Gastroesophageal sphincter (tissue), 4 donors: ENCODE measurements at regions not wholly inside any gene's neighbourhood (a gene's known extent, or its start where the extent isn't known, plus 50 kb on each side); places are given as distances from the start of the nearest gene placed in this dataset.

ENCODE experiments used
- ATAC-seq: fragments of 150-250 bp; one replicate; pipeline ENCODE4 v1.9.1; 2016; ENCODE audit warnings: mild to moderate bottlenecking, moderate library complexity
- H3K27ac ChIP-seq, 4 donors: fragments of 200-600 bp; sonication (generic) in 3 of 4; 1 replicate in 3 of 4; 2 replicates in 1 of 4; pipeline ENCODE4 v1.5.1; 2016 to 2019
- H3K27me3 ChIP-seq: fragments of 200-600 bp; sonication (generic); one replicate; pipeline ENCODE4 v1.5.1; 2019
- H3K36me3 ChIP-seq, 2 donors: fragments of 200-600 bp; sonication (generic); one replicate each; pipeline ENCODE4 v1.5.1; 2019; ENCODE audit warnings: control low read depth in 1 of 2
- H3K4me1 ChIP-seq, 3 donors: fragments of 200-600 bp; sonication (generic); 1 replicate in 2 of 3; 2 replicates in 1 of 3; pipeline ENCODE4 v1.5.1; 2016 to 2019; ENCODE audit warnings: control low read depth in 2 of 3
- H3K4me3 ChIP-seq, 2 donors: fragments of 200-600 bp; sonication (generic); one replicate each; pipeline ENCODE4 v1.5.1; 2019; ENCODE audit warnings: mild to moderate bottlenecking in 1 of 2, moderate library complexity in 1 of 2
- H3K9me3 ChIP-seq, 3 donors: fragments of 200-600 bp; sonication (generic); one replicate each; pipeline ENCODE4 v1.5.1; 2017 to 2019; ENCODE audit warnings: control low read depth in 2 of 3
- CTCF ChIP-seq, 4 experiments: fragments of 200-600 bp in 2 of 4; fragments of 450-650 bp in 2 of 4; sonication (generic) in 1 of 4; IDR thresholded peaks; one replicate each; pipeline ENCODE4 v1.5.1; 2017 to 2019; ENCODE audit warnings: antibody characterized with exemption in 4 of 4, mild to moderate bottlenecking in 2 of 4, moderate library complexity in 2 of 4
- EP300 ChIP-seq: sonication (generic); formaldehyde crosslinking; IDR thresholded peaks from one replicate; pipeline ENCODE4 v1.6.1; 2017; ENCODE audit warnings: antibody characterized with exemption, mild to moderate bottlenecking
- POLR2A ChIP-seq, 2 donors: fragments of 450-650 bp; IDR thresholded peaks; one replicate each; pipeline ENCODE4 v1.6.1; 2017; ENCODE audit warnings: antibody characterized with exemption in 2 of 2, mild to moderate bottlenecking in 2 of 2, moderate library complexity in 1 of 2
- POLR2AphosphoS5 ChIP-seq: sonication (generic); formaldehyde crosslinking; IDR thresholded peaks from one replicate; pipeline ENCODE4 v1.6.1; 2017; ENCODE audit warnings: antibody characterized with exemption
- WGBS, 2 donors: methylation state at CpG; one replicate each; pipeline ENCODE4 v1.1.5; 2018; ENCODE audit warnings: low coverage in 1 of 2; 5-methylcytosine and 5-hydroxymethylcytosine counted together

GRCh38 chr10:117729156-117729555, 186.6 kb downstream of the EMX2 start:
- 90 to 100% methylated on average over 1 to 2 of the region's 4 CpGs for WGBS, 2 donors
- H3K9me3 ChIP-seq: no peaks in the 10 kb centered on the region
- H3K27me3 ChIP-seq: peaks cover 52% of the 10 kb centered on the region
- no peak overlapping the region for H3K4me3 ChIP-seq
- no peaks in the 10 kb centered on the region for H3K4me1 ChIP-seq
- no peak for ATAC-seq
- no peak overlapping the region for H3K27ac ChIP-seq
- no peak for TF ChIP-seq POLR2A (IDR thresholded peaks at IDR 0.05)
- TF ChIP-seq POLR2AphosphoS5: no peak
- no peak for TF ChIP-seq EP300
- TF ChIP-seq CTCF (IDR thresholded peaks at IDR 0.05): no peak
- H3K36me3 ChIP-seq: no peaks in the 10 kb centered on the region

DNA sequence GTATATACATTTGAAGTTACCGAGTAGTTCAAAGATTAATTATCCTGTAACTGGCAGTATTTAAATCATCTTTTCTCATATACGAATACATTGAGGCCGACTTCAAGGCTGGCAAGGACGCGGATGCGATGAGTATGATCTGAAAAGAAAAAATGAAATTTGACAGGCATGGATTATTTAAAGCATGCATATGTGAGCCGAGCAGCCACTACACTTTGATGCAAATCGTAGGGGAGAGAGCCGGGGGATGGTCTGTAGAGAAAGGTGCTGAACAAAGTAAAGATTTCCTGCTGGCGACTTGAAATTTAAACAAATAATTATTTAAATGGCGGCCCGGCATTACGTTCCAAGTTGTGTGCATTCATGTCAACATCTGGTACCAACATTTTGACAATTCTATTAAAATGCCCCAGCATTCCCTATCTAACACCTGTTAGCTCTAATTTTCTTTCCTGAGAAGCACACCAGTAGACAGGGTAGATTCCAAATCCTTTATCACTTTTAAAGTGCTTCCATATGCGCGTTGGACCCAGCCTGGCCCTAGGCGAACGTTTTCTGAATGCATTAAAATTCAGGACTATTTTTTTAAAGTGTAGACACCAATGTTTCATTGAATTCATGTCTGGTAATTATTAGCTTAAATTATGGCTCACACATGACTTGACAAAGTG, 188.7 kb downstream of the EMX2 start:
- 39 to 51% methylated on average over 17 of the region's 17 CpGs for WGBS, 2 donors
- TF ChIP-seq POLR2A (IDR thresholded peaks at IDR 0.05) (no peak), EP300 (no peak), POLR2AphosphoS5 (no peak), CTCF (IDR thresholded peaks at IDR 0.05) (no peak)
- Histone ChIP-seq H3K36me3 (no peaks in the 10 kb centered on the region), H3K9me3 (no peaks in the 10 kb centered on the region), H3K4me1 (peaks cover 0 to 3% (median 0%) of the 10 kb centered on the region in 3 donors), H3K27ac (no peak overlapping the region), H3K4me3 (no peak overlapping the region), H3K27me3 (peaks cover 73% of the 10 kb centered on the region)
- no peak for ATAC-seq

DNA sequence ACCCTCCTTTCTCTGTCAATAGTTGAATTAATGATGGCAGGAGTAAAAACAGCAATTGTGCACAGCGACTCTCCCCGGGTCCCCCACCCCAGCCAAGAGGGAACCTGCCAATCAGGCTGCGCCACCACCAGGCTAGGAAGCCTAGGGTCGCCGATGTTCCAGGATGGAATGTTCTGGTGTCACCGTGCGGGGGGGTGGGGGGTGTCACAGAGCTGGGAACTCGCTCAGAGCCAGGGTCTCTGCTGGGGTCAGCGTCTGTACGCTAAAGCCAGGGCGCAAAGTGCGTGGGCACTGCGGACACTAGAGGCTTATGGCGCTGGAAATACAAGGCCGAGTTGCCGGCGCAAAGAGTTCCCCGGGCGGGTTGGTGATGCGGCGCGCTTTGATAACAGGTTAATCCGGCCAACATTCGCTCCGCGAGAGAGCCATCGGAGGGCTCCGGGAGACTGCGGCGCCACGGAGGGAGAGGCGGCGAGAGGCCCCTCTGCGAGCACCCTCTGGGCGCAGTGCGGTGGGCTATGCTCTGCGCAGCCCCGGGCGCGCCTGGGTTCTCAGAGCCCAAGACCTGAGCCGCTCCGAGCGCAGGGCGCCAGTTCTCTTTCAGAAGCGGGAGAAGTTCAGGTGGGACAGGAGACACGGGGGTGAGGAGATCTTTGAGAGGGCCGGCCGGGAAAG, 192.3 kb downstream of the EMX2 start:
- TF ChIP-seq POLR2AphosphoS5: no peak
- TF ChIP-seq CTCF (IDR thresholded peaks at IDR 0.05): no peak
- no peak for TF ChIP-seq EP300
- TF ChIP-seq POLR2A (IDR thresholded peaks at IDR 0.05): no peak
- peaks cover 0 to 3% (median 0%) of the 10 kb centered on the region in 3 donors for H3K4me1 ChIP-seq
- H3K9me3 ChIP-seq: no peaks in the 10 kb centered on the region
- WGBS, 2 donors: 0% methylated on average over 2 of the region's 48 CpGs
- no peak overlapping the region for H3K27ac ChIP-seq
- H3K36me3 ChIP-seq: no peaks in the 10 kb centered on the region
- peaks cover 61% of the 10 kb centered on the region for H3K27me3 ChIP-seq
- ATAC-seq: no peak
- H3K4me3 ChIP-seq: no peak overlapping the region

- WGBS, 2 donors: 40 to 100% methylated on average over 1 of the region's 7 CpGs
- peaks cover 48% of the 10 kb centered on the region for H3K27me3 ChIP-seq
- no peak for ATAC-seq
- H3K36me3 ChIP-seq: no peaks in the 10 kb centered on the region
- H3K4me1 ChIP-seq: peaks cover 0 to 3% (median 0%) of the 10 kb centered on the region in 3 donors
- TF ChIP-seq POLR2A (IDR thresholded peaks at IDR 0.05): no peak
- TF ChIP-seq POLR2AphosphoS5: no peak
- TF ChIP-seq EP300: no peak
- TF ChIP-seq CTCF (IDR thresholded peaks at IDR 0.05): no peak
- H3K4me3 ChIP-seq: no peak overlapping the region
- H3K27ac ChIP-seq: no peak overlapping the region
- H3K9me3 ChIP-seq: no peaks in the 10 kb centered on the region
These were observed 194.1 kb downstream of the EMX2 start for GRCh38 chr10:117736655-117737054.

DNA sequence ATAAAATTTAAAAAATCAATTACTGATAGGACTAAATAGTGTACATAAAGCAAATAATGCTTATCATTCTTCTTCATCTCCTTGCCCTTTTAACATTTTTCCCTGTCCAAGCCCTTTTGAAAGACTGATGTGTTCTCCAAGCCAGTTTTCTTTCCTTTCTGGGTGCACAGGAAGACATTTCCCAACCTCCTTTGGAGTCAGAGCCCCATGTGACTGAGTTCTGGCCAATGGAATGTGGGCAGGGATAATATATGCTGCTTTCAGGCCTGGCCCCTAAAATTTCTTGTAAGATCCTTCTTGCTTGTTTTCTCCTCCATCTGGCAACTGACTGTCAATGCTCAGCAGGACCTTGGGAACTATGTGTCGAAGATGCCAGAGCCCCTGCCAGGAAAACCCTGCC, 197.5 kb downstream of the EMX2 start:
- no peak for TF ChIP-seq EP300
- TF ChIP-seq CTCF (IDR thresholded peaks at IDR 0.05): no peak
- TF ChIP-seq POLR2A (IDR thresholded peaks at IDR 0.05): no peak
- no peak for TF ChIP-seq POLR2AphosphoS5
- H3K36me3 ChIP-seq: no peaks in the 10 kb centered on the region
- no peaks in the 10 kb centered on the region for H3K9me3 ChIP-seq
- H3K27ac ChIP-seq: no peak overlapping the region
- H3K4me3 ChIP-seq: no peak overlapping the region
- WGBS, 2 donors: 78% methylated on average over 1 of the region's 1 CpG; no CpG with 5 or more reads in 1 of the 2 donors
- H3K4me1 ChIP-seq: peaks cover 0 to 1% (median 0%) of the 10 kb centered on the region in 3 donors
- ATAC-seq: no peak
- H3K27me3 ChIP-seq: peaks cover 34% of the 10 kb centered on the region
